ENCODE measurements at regions not wholly inside any gene's neighbourhood (a gene's known extent, or its start where the extent isn't known, plus 50 kb on each side); places are given as distances from the start of the nearest gene placed in this dataset.

DNA sequence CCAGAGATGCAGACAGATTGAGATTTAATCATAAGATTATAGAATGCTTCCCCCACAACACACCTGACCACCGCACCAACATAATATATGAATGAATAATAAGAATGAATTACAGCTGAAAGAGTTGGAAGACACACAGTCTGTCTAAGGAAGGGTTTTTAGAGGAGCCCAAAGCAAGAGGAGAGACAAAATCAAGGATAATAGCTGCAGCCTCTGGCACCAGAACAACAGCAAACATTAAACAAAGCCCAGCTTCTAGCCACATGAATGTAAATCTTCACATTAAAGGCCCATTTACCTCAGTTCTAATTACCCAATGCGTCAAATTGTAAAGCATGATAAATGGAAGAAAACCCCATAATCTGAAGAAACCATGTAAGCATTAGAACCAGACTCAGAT, 133.9 kb downstream of the SPCS3 start:
- H3K27ac ChIP-seq, result no peak overlapping the region
- no peaks in the 10 kb centered on the region for H3K4me1 ChIP-seq
- peaks cover 0 to 8% (median 2%) of the 10 kb centered on the region in 4 donors for H3K9me3 ChIP-seq
- TF ChIP-seq POLR2AphosphoS5 (IDR thresholded peaks at IDR 0.05) (no peak), POLR2A (IDR thresholded peaks at IDR 0.05) (no peak), EP300 (IDR thresholded peaks at IDR 0.05) (no peak)
- TF ChIP-seq, protein P1, sequence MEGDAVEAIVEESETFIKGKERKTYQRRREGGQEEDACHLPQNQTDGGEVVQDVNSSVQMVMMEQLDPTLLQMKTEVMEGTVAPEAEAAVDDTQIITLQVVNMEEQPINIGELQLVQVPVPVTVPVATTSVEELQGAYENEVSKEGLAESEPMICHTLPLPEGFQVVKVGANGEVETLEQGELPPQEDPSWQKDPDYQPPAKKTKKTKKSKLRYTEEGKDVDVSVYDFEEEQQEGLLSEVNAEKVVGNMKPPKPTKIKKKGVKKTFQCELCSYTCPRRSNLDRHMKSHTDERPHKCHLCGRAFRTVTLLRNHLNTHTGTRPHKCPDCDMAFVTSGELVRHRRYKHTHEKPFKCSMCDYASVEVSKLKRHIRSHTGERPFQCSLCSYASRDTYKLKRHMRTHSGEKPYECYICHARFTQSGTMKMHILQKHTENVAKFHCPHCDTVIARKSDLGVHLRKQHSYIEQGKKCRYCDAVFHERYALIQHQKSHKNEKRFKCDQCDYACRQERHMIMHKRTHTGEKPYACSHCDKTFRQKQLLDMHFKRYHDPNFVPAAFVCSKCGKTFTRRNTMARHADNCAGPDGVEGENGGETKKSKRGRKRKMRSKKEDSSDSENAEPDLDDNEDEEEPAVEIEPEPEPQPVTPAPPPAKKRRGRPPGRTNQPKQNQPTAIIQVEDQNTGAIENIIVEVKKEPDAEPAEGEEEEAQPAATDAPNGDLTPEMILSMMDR (IDR thresholded peaks at IDR 0.05), result no peak
- no peak for DNase-seq
- intact Hi-C loops (cut with DNase I; ENCODE audit: low total_unique reads), result no loop called here
- no peaks in the 10 kb centered on the region for H3K27me3 ChIP-seq
- 62 to 80% (median 75%) methylated on average over 2 of the region's 2 CpGs for WGBS, 5 donors
- H3K4me3 ChIP-seq, result no peak overlapping the region
- no peaks in the 10 kb centered on the region for H3K36me3 ChIP-seq

DNA sequence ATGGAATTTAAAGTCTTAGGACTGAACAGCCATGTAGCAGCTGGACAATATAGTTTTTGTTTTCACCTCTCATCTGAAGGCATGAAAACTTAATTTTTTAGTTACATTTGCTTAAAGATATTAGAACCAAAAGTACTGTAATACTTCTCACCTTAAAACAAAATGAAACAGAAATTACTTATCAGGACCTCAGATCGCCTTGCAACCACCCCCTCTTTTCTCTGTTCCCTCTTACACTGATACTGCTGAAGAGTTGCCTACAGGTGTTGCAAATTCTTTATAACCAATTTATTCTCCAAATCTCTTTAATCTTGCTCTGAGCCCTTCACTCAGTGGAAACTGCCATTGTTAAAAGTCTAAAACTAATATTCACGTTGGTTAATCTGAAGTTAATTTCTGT, 145.0 kb downstream of the SPCS3 start:
- no peak for TF ChIP-seq EP300 (IDR thresholded peaks at IDR 0.05)
- TF ChIP-seq, protein P1 (IDR thresholded peaks at IDR 0.05), result no peak
- no peak for TF ChIP-seq POLR2A (IDR thresholded peaks at IDR 0.05)
- TF ChIP-seq POLR2AphosphoS5 (IDR thresholded peaks at IDR 0.05), result no peak
- 68 to 84% (median 78%) methylated on average over 2 of the region's 2 CpGs for WGBS, 5 donors
- intact Hi-C loops (cut with DNase I; ENCODE audit: low total_unique reads), result no loop called here

DNA sequence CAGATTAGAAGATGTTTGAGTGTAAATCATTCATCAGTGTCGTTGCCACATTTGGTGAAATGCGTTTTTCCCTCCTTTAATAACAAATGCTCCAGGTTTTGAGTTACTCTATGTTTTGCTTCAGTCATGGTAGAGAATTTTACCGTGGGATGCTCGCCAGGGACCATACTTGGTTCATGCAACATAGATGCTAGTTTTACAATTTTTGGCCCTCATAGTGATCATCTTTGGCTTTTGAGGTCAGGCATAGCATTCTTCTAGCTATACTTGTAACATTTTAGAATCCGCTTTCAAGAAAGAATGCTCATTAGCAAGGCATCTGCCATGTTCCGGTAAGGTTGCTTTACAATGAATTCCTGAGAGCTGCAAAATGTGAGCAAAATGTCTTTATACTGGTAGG, 147.2 kb downstream of the SPCS3 start:
- no peak for DNase-seq
- TF ChIP-seq POLR2A (IDR thresholded peaks at IDR 0.05), result no peak
- no peak for TF ChIP-seq EP300 (IDR thresholded peaks at IDR 0.05)
- TF ChIP-seq, protein P1 (IDR thresholded peaks at IDR 0.05), result no peak
- TF ChIP-seq POLR2AphosphoS5 (IDR thresholded peaks at IDR 0.05), result no peak
- WGBS, 5 donors, result 57 to 90% (median 68%) methylated on average over 6 of the region's 6 CpGs
- Histone ChIP-seq H3K27me3 (no peaks in the 10 kb centered on the region), H3K36me3 (no peaks in the 10 kb centered on the region), H3K4me1 (no peaks in the 10 kb centered on the region), H3K27ac (no peak overlapping the region), H3K9me3 (peaks cover 0 to 10% (median 4%) of the 10 kb centered on the region in 4 donors), H3K4me3 (no peak overlapping the region)
- intact Hi-C loops (cut with DNase I; ENCODE audit: low total_unique reads), result no loop called here

More for the DNA sequence above, 145.0 kb downstream of the SPCS3 start:
- Histone ChIP-seq H3K36me3 (no peaks in the 10 kb centered on the region), H3K4me1 (no peaks in the 10 kb centered on the region), H3K27ac (no peak overlapping the region), H3K4me3 (no peak overlapping the region), H3K9me3 (peaks cover 0 to 10% (median 4%) of the 10 kb centered on the region in 4 donors), H3K27me3 (no peaks in the 10 kb centered on the region)
- no peak for DNase-seq

DNA sequence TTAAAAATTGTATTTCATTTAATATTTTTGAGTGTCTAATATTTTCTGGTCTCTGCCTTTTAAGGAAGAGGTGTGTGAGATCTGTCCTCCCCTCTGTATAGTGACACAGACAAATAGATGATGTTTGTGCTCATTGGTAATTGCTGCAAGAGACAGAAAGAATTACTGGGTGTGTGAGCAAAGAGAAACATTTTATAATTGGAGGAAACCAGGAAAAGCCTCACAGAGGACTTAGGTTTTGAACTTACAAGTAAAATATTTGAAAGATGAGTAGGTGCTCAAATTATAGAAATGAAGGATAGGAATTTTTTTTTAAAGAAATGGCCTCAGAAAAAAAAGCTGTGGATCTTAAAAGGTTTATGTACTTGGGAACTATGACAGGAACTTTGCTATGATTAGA, 149.8 kb downstream of the SPCS3 start:
- H3K4me3 ChIP-seq, result no peak overlapping the region
- H3K4me1 ChIP-seq, result no peaks in the 10 kb centered on the region
- H3K27me3 ChIP-seq, result no peaks in the 10 kb centered on the region
- DNase-seq, result no peak
- peaks cover 0 to 14% (median 4%) of the 10 kb centered on the region in 4 donors for H3K9me3 ChIP-seq
- TF ChIP-seq POLR2AphosphoS5 (IDR thresholded peaks at IDR 0.05) (no peak), POLR2A (IDR thresholded peaks at IDR 0.05) (no peak), EP300 (IDR thresholded peaks at IDR 0.05) (no peak)
- TF ChIP-seq, protein P1 (IDR thresholded peaks at IDR 0.05), result no peak
- no peak overlapping the region for H3K27ac ChIP-seq
- H3K36me3 ChIP-seq, result no peaks in the 10 kb centered on the region
- intact Hi-C loops (cut with DNase I; ENCODE audit: low total_unique reads), result no loop called here

Data from stomach (tissue), 8 donors.